ENCODE measurements at regions not wholly inside any gene's neighbourhood (a gene's known extent, or its start where the extent isn't known, plus 50 kb on each side); places are given as distances from the start of the nearest gene placed in this dataset.

DNA sequence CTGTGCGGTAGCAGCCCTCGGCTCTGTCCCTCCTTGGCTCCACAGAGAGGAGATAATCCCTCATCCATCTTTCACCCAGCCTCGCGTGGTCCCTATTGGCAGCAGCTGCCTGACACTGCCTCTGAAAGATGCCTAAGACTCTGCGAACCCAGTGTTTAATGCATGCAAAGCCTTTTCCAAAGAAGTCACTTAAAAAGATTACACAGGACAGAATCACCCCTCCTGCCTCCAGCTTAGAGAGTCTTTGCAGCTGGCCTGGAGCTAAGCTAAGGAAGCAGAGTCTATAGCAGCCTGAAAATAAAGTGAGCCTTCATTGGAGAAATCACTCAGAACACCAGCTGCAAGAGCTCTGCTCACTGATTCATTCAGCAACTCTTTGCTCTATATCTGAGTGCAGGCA is 247.2 kb downstream of the SHQ1 start:
- Mint-ChIP-seq H3K4me1 (ENCODE audit: low read depth) (no peaks in the 10 kb centered on the region), H3K36me3 (ENCODE audit: low read depth) (no peaks in the 10 kb centered on the region), H3K27me3 (ENCODE audit: low read depth) (peaks cover 4% of the 10 kb centered on the region), H3K4me3 (no peak overlapping the region), H3K9me3 (no peaks in the 10 kb centered on the region), H3K27ac (no peak overlapping the region)

DNA sequence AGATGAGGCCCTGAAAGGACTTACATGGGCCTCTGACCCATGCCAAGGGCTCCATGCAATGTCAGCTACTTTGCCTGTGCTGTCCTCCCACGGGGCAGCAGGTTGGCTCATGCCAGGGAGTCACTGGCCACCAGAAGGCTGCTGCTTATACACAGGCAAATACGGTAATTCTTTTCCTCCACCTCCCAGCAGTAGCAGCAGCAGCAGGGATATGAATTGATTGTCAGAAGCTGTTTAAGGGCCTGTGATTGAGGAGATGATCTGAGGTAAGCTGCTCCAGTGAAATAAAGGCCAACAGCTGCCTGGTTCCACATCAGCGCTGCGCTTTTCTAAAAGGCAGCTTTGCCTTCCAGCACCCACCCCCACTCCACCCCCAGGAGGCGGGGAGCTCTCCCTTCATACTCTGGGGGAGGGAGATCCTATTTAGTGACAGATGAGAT is 250.5 kb downstream of the SHQ1 start:
- Mint-ChIP-seq H3K27ac (no peak overlapping the region), H3K4me3 (no peak overlapping the region), H3K9me3 (no peaks in the 10 kb centered on the region), H3K4me1 (ENCODE audit: low read depth) (peaks cover 5% of the 10 kb centered on the region), H3K36me3 (ENCODE audit: low read depth) (no peaks in the 10 kb centered on the region), H3K27me3 (ENCODE audit: low read depth) (peaks cover 3% of the 10 kb centered on the region)

DNA sequence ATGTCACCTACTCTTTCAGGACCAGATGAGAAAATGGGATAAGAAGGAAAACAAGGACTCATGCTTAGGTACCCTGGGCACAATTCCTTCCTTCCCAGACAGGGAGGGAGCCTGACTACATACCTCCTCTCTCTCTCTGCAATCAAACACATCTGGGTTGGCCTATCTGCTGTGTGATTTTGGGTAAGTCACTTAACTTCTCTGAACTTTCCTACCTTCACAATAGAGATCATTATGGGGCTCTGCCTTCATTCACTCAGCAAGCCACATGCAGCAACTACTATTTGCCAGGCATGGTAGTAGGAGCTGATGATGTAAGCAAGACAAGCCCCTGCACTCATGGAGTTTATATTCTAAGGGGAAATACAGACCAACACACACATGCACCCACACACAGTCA is 251.2 kb downstream of the SHQ1 start:
- Mint-ChIP-seq H3K27ac (no peak overlapping the region), H3K36me3 (ENCODE audit: low read depth) (no peaks in the 10 kb centered on the region), H3K4me1 (ENCODE audit: low read depth) (peaks cover 5% of the 10 kb centered on the region), H3K9me3 (no peaks in the 10 kb centered on the region), H3K4me3 (no peak overlapping the region), H3K27me3 (ENCODE audit: low read depth) (no peaks in the 10 kb centered on the region)

DNA sequence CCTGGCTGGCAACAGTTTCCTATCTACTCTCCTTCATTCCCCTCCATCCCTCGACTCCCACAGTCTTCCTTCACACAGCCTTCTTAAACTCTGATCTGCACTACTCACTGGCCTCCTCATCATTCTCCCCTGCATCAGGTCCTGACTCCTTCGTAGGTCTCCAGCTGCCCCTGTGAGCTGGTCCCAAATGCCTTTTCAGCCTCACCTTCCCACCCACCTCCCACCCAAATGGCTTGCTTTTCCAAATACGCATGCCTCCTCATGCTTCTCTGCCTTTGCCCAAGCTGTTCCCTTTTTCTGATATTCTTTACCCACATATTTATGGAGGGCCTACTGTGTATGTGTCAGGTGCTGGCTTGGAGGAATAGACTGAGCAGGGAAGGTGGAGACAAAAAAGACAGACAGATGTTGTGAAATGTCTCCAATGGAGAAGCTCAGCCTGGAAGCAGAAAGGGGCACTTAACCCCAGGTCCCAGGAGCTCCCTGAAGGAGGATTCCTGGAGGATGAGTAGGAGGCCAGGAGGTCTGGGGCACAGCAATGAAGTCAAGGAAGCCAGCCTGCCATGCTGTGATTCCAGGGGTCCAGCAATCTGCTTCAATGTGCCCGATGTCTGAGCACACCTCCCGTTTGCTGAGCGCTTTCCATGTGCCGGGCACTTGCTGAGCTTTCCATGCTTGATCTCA is 252.2 kb downstream of the SHQ1 start:
- Mint-ChIP-seq H3K9me3 (no peaks in the 10 kb centered on the region), H3K4me1 (ENCODE audit: low read depth) (peaks cover 5% of the 10 kb centered on the region), H3K4me3 (no peak overlapping the region), H3K27me3 (ENCODE audit: low read depth) (no peaks in the 10 kb centered on the region), H3K36me3 (ENCODE audit: low read depth) (no peaks in the 10 kb centered on the region), H3K27ac (no peak overlapping the region)

DNA sequence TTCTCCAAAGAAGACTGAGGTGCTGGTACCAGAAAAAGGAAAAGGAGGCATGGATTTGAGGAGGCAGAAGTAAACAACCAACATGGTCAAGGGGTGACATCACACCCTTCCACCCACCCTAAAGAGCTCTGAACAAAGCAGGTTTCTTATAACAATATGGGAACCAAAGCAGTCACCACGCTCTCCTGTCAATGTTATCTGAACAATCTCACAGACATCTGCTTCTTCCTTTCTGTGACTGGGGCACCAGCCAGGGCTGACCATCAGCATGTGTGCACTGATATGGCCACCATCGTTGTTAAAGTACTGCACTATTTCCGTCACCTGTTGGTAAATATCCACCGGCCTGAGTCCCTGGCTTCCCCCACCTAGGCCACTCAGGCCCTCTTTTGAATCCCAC is 252.9 kb downstream of the SHQ1 start:
- H3K9me3 Mint-ChIP-seq: no peaks in the 10 kb centered on the region
- H3K27ac Mint-ChIP-seq: no peak overlapping the region
- no peaks in the 10 kb centered on the region for H3K36me3 Mint-ChIP-seq (ENCODE audit: low read depth)

DNA sequence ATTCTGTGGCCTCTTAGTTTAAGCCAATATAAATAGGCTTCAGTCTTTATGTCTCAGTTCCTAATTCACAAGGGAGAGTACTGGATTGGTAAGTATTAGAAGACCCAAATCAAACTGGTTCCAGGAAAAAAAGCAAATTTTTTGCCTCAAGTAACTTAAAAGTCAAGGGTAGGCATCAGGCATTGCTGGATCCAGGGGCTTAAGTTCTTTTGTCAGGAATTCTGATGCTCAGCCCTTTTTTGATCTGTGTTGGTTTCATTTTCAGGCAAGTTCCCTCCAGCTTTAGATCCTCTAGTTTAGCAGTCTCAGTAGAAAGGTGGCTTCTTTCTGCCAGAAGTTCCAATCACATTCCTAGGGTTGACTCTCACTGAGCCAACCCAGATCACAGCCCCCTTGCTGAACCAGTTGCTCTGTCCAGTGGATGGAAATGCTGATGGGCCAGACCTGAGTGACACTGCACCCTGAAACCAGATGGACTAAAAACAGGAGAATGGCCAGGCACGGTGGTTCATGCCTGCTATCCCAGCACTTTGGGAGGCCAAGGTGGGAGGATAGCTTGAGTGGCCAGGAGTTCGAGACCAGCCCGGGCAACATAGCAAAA is 253.5 kb downstream of the SHQ1 start:
- peaks cover 5% of the 10 kb centered on the region for H3K4me1 Mint-ChIP-seq (ENCODE audit: low read depth)
- no peaks in the 10 kb centered on the region for H3K9me3 Mint-ChIP-seq
- no peak overlapping the region for H3K4me3 Mint-ChIP-seq
- H3K27ac Mint-ChIP-seq: no peak overlapping the region
- no peaks in the 10 kb centered on the region for H3K27me3 Mint-ChIP-seq (ENCODE audit: low read depth)
- H3K36me3 Mint-ChIP-seq (ENCODE audit: low read depth): no peaks in the 10 kb centered on the region

More for the DNA sequence above, 252.9 kb downstream of the SHQ1 start:
- Mint-ChIP-seq H3K4me1 (ENCODE audit: low read depth) (peaks cover 5% of the 10 kb centered on the region), H3K27me3 (ENCODE audit: low read depth) (no peaks in the 10 kb centered on the region), H3K4me3 (no peak overlapping the region)

DNA sequence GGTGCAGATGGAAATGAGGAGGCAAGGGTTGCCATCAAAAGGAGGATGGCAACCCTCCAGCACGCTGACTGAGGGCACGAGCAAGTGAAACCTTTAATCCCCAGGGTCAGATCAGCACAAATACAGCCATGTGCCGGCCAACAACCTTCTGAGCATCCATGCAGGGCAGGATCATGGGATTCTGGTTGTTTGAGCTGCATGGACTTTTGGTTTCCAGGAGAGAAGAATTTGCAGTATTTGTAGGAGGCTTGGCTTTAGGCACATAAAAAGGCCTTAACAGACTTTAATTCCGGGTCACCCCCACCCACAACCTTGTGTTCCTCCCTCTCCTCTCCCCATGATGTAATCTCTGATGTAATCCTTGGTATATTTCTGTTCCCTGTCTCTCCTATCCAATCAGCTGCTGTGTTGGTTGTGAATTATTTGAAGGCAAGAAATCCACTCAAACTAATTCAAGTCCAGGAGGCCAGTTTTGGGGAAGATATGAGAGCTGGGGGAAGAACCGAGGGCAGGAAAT is 254.3 kb downstream of the SHQ1 start:
- H3K4me1 Mint-ChIP-seq (ENCODE audit: low read depth): peaks cover 5% of the 10 kb centered on the region
- H3K27ac Mint-ChIP-seq: no peak overlapping the region
- H3K27me3 Mint-ChIP-seq (ENCODE audit: low read depth): no peaks in the 10 kb centered on the region
- H3K9me3 Mint-ChIP-seq: no peaks in the 10 kb centered on the region
- H3K36me3 Mint-ChIP-seq (ENCODE audit: low read depth): no peaks in the 10 kb centered on the region
- no peak overlapping the region for H3K4me3 Mint-ChIP-seq

DNA sequence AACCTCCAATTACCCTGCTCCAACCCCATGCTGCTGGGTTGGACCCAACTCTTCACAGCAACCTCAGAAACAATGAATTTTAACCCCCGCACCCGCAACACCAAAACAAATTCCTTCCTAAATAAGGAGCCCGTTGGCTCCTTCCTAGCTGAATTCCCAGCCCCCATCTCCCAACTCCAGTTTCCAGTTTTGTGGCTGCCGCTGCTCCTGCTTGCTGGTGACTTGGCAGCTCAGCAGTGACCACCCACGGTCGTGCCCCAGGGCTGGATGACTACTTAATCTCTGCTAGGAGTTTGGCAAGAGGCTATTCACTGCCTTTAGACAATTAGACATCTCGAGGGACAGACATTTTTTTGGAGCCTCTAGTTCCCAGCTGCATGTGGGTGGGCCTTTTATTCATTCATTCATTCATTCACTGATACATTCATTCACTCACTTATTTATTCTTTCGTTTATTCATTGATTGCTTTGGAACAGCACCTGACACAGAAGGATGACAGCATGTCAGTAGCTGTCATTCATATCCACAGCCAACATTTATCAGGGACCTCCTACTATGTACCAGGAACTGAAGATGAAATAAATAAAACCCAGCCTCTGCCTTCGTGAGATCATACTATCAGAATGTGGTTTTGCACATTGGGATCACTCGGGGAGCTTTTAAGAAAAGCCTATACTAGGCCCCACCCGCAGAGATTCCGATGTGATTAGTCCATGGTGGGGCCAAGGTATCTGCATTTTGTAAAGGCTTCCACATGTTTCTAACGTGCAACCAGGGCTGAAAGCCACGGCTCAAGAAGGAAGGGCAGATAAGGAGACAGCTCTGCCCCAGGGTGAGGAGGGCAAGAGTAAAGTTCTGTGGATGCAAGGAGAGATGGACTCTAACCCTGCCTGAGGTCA is 256.5 kb downstream of the SHQ1 start:
- peaks cover 5% of the 10 kb centered on the region for H3K4me1 Mint-ChIP-seq (ENCODE audit: low read depth)
- H3K27ac Mint-ChIP-seq: no peak overlapping the region
- no peaks in the 10 kb centered on the region for H3K27me3 Mint-ChIP-seq (ENCODE audit: low read depth)
- H3K36me3 Mint-ChIP-seq (ENCODE audit: low read depth): no peaks in the 10 kb centered on the region
- no peaks in the 10 kb centered on the region for H3K9me3 Mint-ChIP-seq
- H3K4me3 Mint-ChIP-seq: no peak overlapping the region

DNA sequence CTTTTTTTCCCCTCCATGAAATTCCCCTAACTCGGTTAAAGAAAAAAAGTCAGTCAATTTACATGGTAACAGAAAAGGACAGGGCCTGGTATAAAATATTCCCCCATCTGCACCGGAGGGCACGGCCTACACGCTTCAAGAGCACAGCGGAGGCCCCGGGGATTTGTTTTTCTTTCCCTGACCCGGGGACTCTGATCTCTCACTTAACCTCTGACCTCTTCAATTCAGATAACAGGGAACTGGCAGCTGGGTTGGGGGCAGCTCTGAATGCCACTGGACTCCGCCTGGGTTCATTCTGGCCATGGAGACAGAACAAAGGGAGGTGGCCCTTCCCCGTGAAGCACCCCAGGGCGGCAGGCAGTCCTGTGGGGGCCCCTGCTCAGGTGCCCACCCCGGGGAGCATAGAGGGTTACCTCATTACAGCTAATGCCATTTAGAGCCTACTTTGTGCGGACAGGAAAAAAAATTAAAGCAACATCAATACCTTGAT is 257.5 kb downstream of the SHQ1 start:
- Mint-ChIP-seq H3K27ac (no peak overlapping the region), H3K27me3 (ENCODE audit: low read depth) (no peaks in the 10 kb centered on the region), H3K4me1 (ENCODE audit: low read depth) (peaks cover 5% of the 10 kb centered on the region), H3K36me3 (ENCODE audit: low read depth) (no peaks in the 10 kb centered on the region), H3K9me3 (no peaks in the 10 kb centered on the region), H3K4me3 (no peak overlapping the region)

DNA sequence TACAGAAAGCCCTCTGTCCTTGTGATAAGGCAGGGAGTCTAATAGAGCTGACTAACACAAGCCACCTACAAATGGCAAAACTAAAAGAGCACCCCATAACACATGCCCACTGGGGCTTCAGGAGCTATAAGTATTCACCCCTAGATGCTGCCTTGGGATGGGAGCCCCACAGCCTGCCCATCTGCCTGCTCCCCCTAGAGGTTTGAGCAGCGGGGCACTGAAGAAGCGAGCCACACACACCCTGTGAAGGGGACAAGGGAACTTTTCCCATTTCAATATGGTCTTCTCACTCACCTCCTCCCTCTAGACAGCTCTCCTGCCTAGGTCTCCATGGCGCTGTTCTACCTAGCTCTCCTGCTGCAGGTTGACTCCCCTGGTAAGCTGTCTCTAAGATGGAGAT is 261.0 kb downstream of the SHQ1 start:
- Mint-ChIP-seq H3K36me3 (ENCODE audit: low read depth) (no peaks in the 10 kb centered on the region), H3K4me3 (no peak overlapping the region), H3K27me3 (ENCODE audit: low read depth) (no peaks in the 10 kb centered on the region), H3K27ac (no peak overlapping the region), H3K4me1 (ENCODE audit: low read depth) (no peaks in the 10 kb centered on the region), H3K9me3 (no peaks in the 10 kb centered on the region)

DNA sequence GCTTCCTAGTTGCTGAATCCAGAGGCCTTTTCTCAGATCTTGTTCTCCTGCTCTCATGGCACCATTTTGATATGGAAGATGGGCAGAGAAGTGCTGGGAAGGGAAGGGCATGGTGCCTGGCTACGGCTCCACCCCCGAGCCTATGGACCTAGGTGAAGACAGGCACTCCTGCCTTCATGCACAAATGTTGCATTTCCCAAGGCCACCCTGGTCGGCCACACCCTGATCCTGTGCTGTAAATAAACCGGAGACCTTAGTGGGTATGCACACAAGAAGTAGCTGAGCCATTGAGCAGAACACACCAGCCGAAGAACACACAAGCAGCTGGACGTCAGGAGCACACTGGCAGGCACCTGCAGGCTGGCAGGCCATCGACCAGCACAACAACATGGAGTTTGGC is 261.6 kb downstream of the SHQ1 start:
- H3K27ac Mint-ChIP-seq: no peak overlapping the region
- no peaks in the 10 kb centered on the region for H3K36me3 Mint-ChIP-seq (ENCODE audit: low read depth)
- H3K4me3 Mint-ChIP-seq: no peak overlapping the region
- no peaks in the 10 kb centered on the region for H3K4me1 Mint-ChIP-seq (ENCODE audit: low read depth)
- H3K27me3 Mint-ChIP-seq (ENCODE audit: low read depth): no peaks in the 10 kb centered on the region
- no peaks in the 10 kb centered on the region for H3K9me3 Mint-ChIP-seq

DNA sequence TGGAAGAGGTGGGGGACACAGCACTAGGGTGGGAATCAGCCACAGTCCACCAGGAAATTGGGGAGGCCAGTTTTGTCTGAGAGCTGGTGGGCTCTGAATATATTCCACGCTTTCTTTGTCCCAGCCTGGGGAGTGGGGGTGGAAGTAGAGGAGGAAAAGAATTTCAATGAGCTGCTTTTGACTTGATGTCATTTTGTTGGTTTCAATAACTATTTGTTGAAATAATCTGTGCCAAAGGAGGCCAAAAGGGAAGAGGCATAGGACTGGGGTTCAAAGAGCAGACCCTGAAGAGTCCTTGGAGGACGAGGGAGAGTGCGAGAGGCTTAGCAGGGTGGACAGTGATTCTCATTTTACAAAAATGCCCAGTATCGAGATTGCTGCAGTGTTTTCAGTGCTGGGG is 262.3 kb downstream of the SHQ1 start:
- Mint-ChIP-seq H3K27me3 (ENCODE audit: low read depth) (peaks cover 3% of the 10 kb centered on the region), H3K36me3 (ENCODE audit: low read depth) (no peaks in the 10 kb centered on the region), H3K4me1 (ENCODE audit: low read depth) (no peaks in the 10 kb centered on the region), H3K27ac (no peak overlapping the region), H3K4me3 (no peak overlapping the region), H3K9me3 (no peaks in the 10 kb centered on the region)

DNA sequence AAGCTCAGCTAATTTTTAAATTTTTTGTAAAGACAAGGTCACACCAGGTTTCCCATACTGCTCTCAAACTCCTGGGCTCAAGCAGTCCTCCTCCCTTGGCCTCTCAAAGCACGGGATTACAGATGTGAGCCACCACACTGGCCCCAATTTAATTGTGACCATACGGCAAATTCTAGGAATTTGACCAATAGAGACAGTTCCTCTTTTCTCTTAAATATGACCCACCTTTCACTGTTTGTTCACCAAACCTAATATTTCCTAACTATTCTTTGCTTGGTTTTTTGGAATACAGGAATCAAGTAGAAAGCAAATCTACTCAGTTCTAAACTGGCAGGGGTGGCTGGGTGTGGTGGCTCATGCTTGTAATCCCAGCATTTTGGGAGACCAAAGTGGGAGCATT is 264.0 kb downstream of the SHQ1 start:
- Mint-ChIP-seq H3K27me3 (ENCODE audit: low read depth) (peaks cover 3% of the 10 kb centered on the region), H3K36me3 (ENCODE audit: low read depth) (no peaks in the 10 kb centered on the region), H3K27ac (no peak overlapping the region), H3K4me1 (ENCODE audit: low read depth) (no peaks in the 10 kb centered on the region), H3K9me3 (no peaks in the 10 kb centered on the region), H3K4me3 (no peak overlapping the region)

DNA sequence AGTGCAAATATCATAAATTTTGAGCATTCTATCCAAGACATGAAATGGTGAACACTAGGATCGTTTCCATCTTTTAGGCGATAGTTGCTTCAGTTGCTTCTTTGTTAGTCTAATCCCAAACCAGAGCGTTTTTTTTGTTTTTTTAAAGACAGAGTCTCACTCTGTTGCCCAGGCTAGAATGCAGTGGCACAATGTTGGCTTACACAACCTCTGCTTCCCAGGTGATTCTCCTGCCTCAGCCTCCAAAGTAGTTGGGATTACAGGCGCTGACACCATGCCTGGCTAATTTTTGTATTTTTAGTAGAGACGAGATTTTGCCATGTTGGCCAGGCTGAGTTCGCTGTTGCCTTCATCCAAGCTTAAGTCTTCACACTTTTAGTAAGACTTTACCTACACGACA is 265.3 kb downstream of the SHQ1 start:
- Mint-ChIP-seq H3K27ac (no peak overlapping the region), H3K4me1 (ENCODE audit: low read depth) (no peaks in the 10 kb centered on the region), H3K27me3 (ENCODE audit: low read depth) (peaks cover 3% of the 10 kb centered on the region), H3K9me3 (no peaks in the 10 kb centered on the region), H3K36me3 (ENCODE audit: low read depth) (no peaks in the 10 kb centered on the region), H3K4me3 (no peak overlapping the region)
